Muscle layer of duodenum (tissue), 2 donors: ENCODE measurements at regions not wholly inside any gene's neighbourhood (a gene's known extent, or its start where the extent isn't known, plus 50 kb on each side); places are given as distances from the start of the nearest gene placed in this dataset.

Experiments
- H3K27ac ChIP-seq: one replicate; pipeline ENCODE4 v1.7.0; 2013; ENCODE audit warnings: mild to moderate bottlenecking, low read length
- H3K27me3 ChIP-seq: one replicate; pipeline ENCODE4 v1.7.0; 2013; ENCODE audit warnings: low read depth, mild to moderate bottlenecking, control low read depth, low read length
- H3K36me3 ChIP-seq, 2 donors: one replicate each; pipeline ENCODE4 v1.7.0; 2013; ENCODE audit warnings: low read length in 2 of 2, control low read depth in 1 of 2, mild to moderate bottlenecking in 1 of 2; ENCODE audit not compliant: insufficient read depth in 2 of 2, control insufficient read depth in 1 of 2
- H3K4me1 ChIP-seq, 2 donors: one replicate each; pipeline ENCODE4 v1.7.0; 2013; ENCODE audit warnings: low read length in 2 of 2, mild to moderate bottlenecking in 2 of 2, control low read depth in 1 of 2, moderate library complexity in 1 of 2; ENCODE audit not compliant: insufficient read depth in 2 of 2, control insufficient read depth in 1 of 2
- H3K4me3 ChIP-seq, 2 donors: one replicate each; pipeline ENCODE4 v1.7.0; 2013; ENCODE audit warnings: low read length in 2 of 2, low read depth in 1 of 2, mild to moderate bottlenecking in 1 of 2
- H3K9me3 ChIP-seq, 2 donors: one replicate each; pipeline ENCODE4 v1.7.0; 2013; ENCODE audit warnings: low read length in 2 of 2, control low read depth in 1 of 2, mild to moderate bottlenecking in 1 of 2; ENCODE audit not compliant: control insufficient read depth in 1 of 2
- donor health status: healthy.

DNA sequence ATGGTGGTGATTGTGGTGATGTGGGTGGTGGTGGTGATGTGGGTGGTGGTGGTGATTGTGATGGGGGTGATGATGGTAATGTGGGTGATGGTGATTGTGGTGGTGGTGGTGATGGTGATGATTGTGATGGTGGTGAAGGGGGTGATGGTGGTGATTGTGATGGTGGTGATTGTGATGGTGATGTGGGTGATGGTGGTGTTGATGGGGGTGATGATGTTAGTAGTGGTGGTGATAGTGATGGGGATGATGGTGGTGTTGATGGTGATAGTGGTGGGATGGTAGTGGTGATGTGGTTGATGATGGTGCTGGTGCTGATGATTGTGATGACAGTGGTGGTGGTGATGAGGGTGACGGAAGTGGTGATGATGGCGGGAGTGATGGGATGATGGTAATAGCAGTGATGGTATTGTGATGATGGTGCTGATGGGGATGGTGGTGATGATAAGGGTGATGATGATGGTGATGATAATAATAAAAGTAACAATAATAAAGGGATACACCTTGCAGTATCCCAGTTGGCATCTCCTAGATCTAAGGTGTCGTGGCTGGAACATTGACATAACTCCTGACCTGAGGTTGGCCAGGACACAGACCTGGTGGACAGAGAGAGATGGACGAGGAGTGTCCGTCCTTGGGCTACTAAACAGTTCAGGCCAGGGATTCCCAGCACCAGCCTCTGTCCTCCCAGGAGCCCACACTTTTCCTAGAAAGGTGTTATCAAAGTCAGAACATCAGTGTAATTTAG lies 344.5 kb downstream of the SEC14L1 start:
- no peak overlapping the region for H3K4me3 ChIP-seq
- H3K27me3 ChIP-seq, result no peaks in the 10 kb centered on the region
- H3K36me3 ChIP-seq, result peaks cover 24 to 55% of the 10 kb centered on the region in 2 donors
- no peaks in the 10 kb centered on the region for H3K9me3 ChIP-seq
- no peak overlapping the region for H3K27ac ChIP-seq
- peaks cover under 1 to 37% of the 10 kb centered on the region in 2 donors for H3K4me1 ChIP-seq

DNA sequence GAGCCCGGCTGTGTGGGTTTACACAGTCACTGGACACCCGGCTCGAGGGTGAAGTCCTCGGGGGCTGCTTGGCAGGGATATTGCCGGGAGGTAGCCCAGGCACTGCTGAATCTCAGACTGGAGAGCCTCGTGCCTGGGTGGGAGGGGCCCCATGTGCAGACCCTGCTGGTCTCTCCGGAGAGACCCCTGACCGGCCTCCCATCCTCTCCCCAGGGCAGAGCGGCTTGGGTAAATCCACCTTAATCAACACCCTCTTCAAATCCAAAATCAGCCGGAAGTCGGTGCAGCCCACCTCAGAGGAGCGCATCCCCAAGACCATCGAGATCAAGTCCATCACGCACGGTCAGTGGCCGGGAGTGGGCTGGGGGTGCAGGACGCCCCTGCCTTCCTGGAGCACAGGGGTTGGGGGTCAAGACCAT lies 346.5 kb downstream of the SEC14L1 start:
- no peaks in the 10 kb centered on the region for H3K9me3 ChIP-seq
- H3K27ac ChIP-seq, result no peak overlapping the region
- H3K36me3 ChIP-seq, result peaks cover 38 to 68% of the 10 kb centered on the region in 2 donors
- no peak overlapping the region for H3K4me3 ChIP-seq
- peaks cover 0 to 26% of the 10 kb centered on the region in 2 donors for H3K4me1 ChIP-seq
- H3K27me3 ChIP-seq, result no peaks in the 10 kb centered on the region

DNA sequence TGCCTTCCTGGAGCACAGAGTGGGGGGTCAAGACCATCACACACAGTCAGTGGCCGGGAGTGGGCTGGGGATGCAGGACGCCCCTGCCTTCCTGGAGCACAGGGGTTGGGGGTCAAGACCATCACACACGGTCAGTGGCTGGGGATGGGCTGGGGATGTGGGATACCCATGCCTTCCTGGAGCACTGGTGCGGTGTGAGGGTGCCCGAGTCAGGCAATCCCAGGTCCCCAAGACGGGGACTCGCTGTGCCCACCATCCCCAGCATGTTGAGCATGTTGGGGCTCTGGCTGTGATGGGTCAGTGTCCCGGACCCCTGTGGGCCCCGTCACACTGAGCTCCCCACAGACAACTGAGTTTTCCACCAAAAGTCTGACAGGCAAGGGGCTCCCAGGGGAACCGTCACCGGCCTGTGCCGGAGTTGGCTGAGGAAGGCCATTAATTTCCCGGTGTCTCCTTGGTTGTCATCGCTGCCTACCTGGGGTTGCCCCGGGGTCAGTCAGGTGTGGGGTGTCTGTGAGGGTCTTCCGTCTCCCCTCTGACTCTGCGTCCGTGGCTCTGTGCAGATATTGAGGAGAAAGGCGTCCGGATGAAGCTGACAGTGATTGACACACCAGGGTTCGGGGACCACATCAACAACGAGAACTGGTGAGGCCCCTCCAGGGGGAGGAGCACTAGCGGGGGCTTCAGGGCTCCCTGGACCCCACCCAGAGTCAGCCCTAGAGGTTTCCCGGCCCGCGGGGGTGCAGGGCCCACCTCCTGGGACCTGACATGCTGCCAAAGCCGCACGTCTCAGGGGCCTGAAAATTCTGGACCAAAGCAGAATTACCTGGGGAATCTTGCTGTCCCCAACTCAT lies 347.1 kb downstream of the SEC14L1 start:
- no peaks in the 10 kb centered on the region for H3K9me3 ChIP-seq
- H3K27ac ChIP-seq, result no peak overlapping the region
- H3K36me3 ChIP-seq, result peaks cover 40 to 68% of the 10 kb centered on the region in 2 donors
- no peak overlapping the region for H3K4me3 ChIP-seq
- H3K4me1 ChIP-seq, result peaks cover 0 to 22% of the 10 kb centered on the region in 2 donors
- H3K27me3 ChIP-seq, result no peaks in the 10 kb centered on the region

DNA sequence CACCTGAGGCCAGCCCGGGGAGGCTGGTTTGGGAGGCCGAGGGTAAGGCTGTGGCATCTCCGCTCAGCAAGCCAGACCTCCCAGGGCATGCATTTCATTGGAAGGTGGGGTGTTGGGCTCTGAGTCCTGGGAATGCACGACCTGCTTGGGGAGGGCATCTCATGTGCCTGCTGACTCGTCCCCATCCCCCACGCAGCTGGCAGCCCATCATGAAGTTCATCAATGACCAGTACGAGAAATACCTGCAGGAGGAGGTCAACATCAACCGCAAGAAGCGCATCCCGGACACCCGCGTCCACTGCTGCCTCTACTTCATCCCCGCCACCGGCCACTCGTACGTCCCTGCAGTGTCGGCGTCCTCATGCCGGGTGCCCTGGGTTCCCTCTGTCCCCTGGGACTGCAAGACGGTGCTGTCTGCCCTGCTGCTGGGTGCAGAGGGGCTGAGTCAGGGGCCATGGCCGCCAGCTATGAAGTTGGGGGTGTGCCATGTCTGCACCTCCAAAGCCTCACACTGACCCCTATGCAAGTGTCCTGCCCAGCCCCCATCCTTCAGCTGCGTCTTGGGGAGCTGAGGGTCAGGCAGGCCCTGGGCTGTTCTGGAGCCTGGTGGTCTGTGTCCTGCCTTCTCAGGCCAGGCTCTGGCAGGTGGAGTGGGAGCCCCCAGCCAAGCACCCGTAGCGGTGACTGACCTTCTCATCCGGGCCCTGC lies 347.9 kb downstream of the SEC14L1 start:
- no peaks in the 10 kb centered on the region for H3K27me3 ChIP-seq
- no peak overlapping the region for H3K4me3 ChIP-seq
- no peak overlapping the region for H3K27ac ChIP-seq
- H3K36me3 ChIP-seq, result peaks cover 37 to 66% of the 10 kb centered on the region in 2 donors
- H3K9me3 ChIP-seq, result no peaks in the 10 kb centered on the region
- peaks cover 0 to 22% of the 10 kb centered on the region in 2 donors for H3K4me1 ChIP-seq

DNA sequence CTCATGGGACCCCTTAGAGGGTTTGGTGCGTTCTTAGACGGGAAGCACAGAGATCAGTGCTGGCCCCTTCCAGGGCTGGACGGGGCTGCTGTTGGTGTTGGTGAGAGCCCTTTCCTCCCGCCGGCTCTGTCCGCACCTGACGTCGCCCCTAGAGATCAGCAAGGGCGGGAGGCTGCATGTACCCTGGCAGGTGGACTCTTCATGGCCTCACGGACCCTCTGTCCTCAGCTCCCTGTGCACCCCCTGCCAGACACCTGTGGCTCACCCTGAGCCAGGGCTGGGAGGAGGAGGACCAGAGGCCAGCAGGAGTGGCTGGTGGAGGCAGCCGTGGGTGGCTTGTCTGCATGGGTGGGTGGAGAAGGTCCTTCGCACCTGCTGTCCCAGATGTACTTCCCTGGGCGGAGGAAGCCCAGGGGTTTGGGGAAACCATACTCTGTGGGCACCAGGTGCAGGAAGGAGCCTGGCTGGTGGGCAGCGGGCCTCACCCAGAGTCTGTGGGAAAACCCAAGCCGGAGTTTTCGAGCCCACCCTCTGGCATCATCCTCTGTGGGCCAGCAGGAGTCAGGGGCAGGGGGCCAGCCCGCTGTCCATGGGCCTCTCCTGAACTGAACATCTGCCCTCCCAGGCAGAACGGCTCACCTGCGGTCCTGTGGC lies 348.6 kb downstream of the SEC14L1 start:
- H3K27me3 ChIP-seq, result no peaks in the 10 kb centered on the region
- H3K9me3 ChIP-seq, result no peaks in the 10 kb centered on the region
- peaks cover 39 to 70% of the 10 kb centered on the region in 2 donors for H3K36me3 ChIP-seq
- H3K27ac ChIP-seq, result no peak overlapping the region
- H3K4me1 ChIP-seq, result peaks cover 4 to 27% of the 10 kb centered on the region in 2 donors
- H3K4me3 ChIP-seq, result no peak overlapping the region

DNA sequence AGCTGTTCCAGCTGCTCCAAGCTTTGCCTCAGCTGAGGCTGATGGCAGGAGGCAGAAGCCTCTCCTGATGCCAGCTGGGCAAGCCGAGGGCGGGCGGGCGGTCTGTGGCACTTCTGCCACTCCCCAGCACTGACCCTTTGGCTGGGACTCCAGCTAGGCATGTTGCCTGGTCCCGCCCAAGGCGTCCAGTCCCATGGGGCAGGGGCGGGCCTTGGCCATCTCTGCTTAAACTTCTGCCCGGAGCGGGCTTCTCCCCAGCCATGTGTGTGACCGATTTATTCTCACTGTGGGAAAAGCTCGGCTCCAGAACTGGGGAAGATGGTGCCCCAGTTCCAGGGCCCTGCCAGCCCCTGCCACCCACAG lies 349.1 kb downstream of the SEC14L1 start:
- H3K27ac ChIP-seq, result no peak overlapping the region
- H3K36me3 ChIP-seq, result peaks cover 39 to 72% of the 10 kb centered on the region in 2 donors
- no peak overlapping the region for H3K4me3 ChIP-seq
- no peaks in the 10 kb centered on the region for H3K9me3 ChIP-seq
- H3K4me1 ChIP-seq, result peaks cover 5 to 32% of the 10 kb centered on the region in 2 donors
- no peaks in the 10 kb centered on the region for H3K27me3 ChIP-seq

DNA sequence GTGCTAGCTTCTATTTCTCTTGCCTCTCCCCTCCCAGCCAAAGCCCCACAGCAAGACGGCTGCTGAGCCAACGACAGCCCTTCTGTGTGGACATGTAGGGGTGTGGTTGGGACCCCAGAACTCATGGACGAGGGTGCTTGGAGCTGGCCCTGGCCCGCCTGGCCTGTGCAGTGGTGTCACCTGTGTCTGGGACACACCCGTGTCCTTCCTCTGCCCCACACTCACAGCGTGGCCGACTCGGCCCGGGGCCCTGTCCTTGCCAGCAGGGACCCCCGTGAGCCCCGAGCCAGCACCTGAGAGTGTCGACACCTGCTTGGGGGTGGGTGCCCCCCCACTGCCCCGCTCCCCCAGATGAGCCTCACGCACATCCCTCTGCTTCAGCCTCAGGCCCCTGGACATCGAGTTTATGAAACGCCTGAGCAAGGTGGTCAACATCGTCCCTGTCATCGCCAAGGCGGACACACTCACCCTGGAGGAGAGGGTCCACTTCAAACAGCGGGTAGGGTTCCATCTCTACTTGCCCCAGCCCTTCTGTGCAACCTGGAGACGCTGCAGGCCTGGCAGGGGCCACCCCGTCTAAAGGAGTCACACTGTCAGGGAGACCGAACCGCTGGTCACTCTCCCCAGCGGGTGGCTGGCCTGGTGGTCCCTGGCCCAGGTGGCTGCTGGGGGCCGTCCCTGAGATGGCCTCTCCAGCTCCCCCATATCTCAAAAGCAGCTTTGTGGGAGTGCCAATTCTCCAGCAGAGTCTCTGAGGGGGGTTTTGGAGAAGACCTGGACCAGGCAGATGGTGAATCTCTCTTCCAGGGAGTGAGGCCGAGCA lies 349.8 kb downstream of the SEC14L1 start:
- H3K9me3 ChIP-seq, result no peaks in the 10 kb centered on the region
- H3K36me3 ChIP-seq, result peaks cover 39 to 75% of the 10 kb centered on the region in 2 donors
- H3K4me3 ChIP-seq, result no peak overlapping the region
- H3K27me3 ChIP-seq, result no peaks in the 10 kb centered on the region
- H3K4me1 ChIP-seq, result peaks cover 5 to 36% of the 10 kb centered on the region in 2 donors
- no peak overlapping the region for H3K27ac ChIP-seq

DNA sequence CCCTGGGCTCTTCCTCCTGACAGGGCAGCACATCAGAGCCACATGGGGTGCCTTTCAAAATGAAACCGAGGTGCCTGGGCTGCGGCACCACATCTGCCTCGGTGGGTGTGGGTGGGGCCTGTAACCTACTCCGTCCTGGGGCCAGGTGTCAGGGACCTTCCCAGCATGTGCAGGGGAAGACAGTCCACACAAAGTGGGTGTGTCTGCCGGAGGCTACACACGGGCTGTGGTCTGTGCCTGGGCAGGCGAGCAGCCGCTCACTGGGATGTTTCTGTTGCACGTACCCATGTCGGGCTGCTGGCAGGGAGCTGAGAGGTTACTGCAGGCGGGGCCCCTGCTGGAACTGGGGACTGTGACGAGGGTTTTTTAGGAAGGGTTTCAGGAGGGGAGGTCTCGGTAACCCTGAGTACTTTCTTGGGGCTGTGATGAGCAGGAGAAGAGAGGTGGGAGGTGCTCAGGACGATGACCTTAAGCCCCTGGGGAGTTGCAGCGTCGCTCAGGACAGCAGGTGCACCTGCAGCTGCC lies 351.2 kb downstream of the SEC14L1 start:
- Histone ChIP-seq H3K27ac (no peak overlapping the region), H3K27me3 (no peaks in the 10 kb centered on the region), H3K9me3 (no peaks in the 10 kb centered on the region), H3K4me3 (no peak overlapping the region), H3K36me3 (peaks cover 37 to 82% of the 10 kb centered on the region in 2 donors), H3K4me1 (peaks cover 5 to 36% of the 10 kb centered on the region in 2 donors)

DNA sequence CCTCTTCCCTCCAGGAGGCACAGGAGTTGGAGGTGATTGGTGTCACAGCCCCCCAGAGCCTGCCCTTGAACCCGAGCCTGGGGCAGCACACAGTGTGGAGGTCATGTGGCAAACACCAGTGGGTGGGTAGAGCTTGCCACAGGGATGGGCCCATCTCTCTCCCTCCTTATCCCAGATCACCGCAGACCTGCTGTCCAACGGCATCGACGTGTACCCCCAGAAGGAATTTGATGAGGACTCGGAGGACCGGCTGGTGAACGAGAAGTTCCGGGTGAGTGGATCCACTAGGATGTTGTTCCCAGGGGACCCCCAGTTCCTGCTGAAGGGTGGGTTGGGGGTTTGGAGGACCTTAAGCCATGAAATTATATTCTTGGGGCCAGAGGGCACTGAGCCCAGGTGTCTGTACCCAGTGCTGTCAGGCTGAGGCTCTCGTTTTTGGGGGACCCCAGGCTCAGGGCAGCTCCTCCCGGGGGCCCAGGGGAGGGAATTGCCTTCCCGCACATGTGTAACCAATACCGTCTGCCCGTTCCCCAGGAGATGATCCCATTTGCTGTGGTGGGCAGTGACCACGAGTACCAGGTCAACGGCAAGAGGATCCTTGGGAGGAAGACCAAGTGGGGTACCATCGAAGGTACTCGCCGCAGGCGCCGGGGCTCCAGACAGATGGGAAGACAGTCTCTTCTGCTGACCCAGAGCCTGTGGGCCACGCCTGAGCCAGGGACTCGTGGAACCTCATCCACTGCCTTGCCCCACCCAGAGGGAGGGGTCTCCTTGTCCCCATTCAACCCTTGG lies 351.9 kb downstream of the SEC14L1 start:
- Histone ChIP-seq H3K4me1 (peaks cover 5 to 36% of the 10 kb centered on the region in 2 donors), H3K36me3 (peaks cover 42 to 82% of the 10 kb centered on the region in 2 donors), H3K9me3 (no peaks in the 10 kb centered on the region), H3K27ac (no peak overlapping the region), H3K27me3 (no peaks in the 10 kb centered on the region), H3K4me3 (no peak overlapping the region)
